ENCODE measurements at regions not wholly inside any gene's neighbourhood (a gene's known extent, or its start where the extent isn't known, plus 50 kb on each side); places are given as distances from the start of the nearest gene placed in this dataset.
A peak's percentile ranks its signal among the peaks of the same experiment; 100 is the strongest.

- no peak for DNase-seq (ENCODE audit: low spot score)
These were observed 53.5 kb upstream of the FAM9B start for GRCh38 chrX:9087271-9088040.

GRCh38 chrX:9088896-9089295, 55.0 kb upstream of the FAM9B start:
- DNase-seq (ENCODE audit: low spot score) = no peak

GRCh38 chrX:9090766-9091165, 56.8 kb upstream of the FAM9B start:
- no peak for DNase-seq (ENCODE audit: low spot score)

GRCh38 chrX:9091258-9091657, 57.3 kb upstream of the FAM9B start:
- DNase-seq (ENCODE audit: low spot score) = no peak

GRCh38 chrX:9102956-9103355, 69.0 kb upstream of the FAM9B start:
- DNase-seq (ENCODE audit: low spot score) = no peak

GRCh38 chrX:9108054-9108453, 74.1 kb upstream of the FAM9B start:
- DNase-seq (ENCODE audit: low spot score) = no peak

- no peak for DNase-seq (ENCODE audit: low spot score)
These were observed 76.9 kb upstream of the FAM9B start for GRCh38 chrX:9110808-9111207.

- no peak for DNase-seq (ENCODE audit: low spot score)
These were observed 80.3 kb upstream of the FAM9B start for GRCh38 chrX:9114245-9114644.

- no peak for DNase-seq (ENCODE audit: low spot score)
These were observed 83.9 kb upstream of the FAM9B start for GRCh38 chrX:9117851-9118250.

- no peak for DNase-seq (ENCODE audit: low spot score)
These were observed 88.8 kb upstream of the FAM9B start for GRCh38 chrX:9122519-9123245.

- no peak for DNase-seq (ENCODE audit: low spot score)
These were observed 94.1 kb upstream of the FAM9B start for GRCh38 chrX:9127986-9128385.

GRCh38 chrX:9130031-9130430, 96.1 kb upstream of the FAM9B start:
- no peak for DNase-seq (ENCODE audit: low spot score)

GRCh38 chrX:9131066-9131465, 97.1 kb upstream of the FAM9B start:
- no peak for DNase-seq (ENCODE audit: low spot score)

GRCh38 chrX:9132036-9132638, 98.2 kb upstream of the FAM9B start:
- DNase-seq (ENCODE audit: low spot score) = no peak

GRCh38 chrX:9133426-9133825, 99.5 kb upstream of the FAM9B start:
- peak; percentile 5 for DNase-seq (ENCODE audit: low spot score)

- DNase-seq (ENCODE audit: low spot score) = no peak
These were observed 100.4 kb upstream of the FAM9B start for GRCh38 chrX:9134366-9134765.

GRCh38 chrX:9135901-9136510, 102.1 kb upstream of the FAM9B start:
- peak; percentile 9 for DNase-seq (ENCODE audit: low spot score)

GRCh38 chrX:9137152-9137551, 103.2 kb upstream of the FAM9B start:
- no peak for DNase-seq (ENCODE audit: low spot score)

GRCh38 chrX:9141496-9141895, 107.6 kb upstream of the FAM9B start:
- DNase-seq (ENCODE audit: low spot score) = no peak

GRCh38 chrX:9144701-9145241, 110.8 kb upstream of the FAM9B start:
- no peak for DNase-seq (ENCODE audit: low spot score)

GRCh38 chrX:9146657-9147056, 112.7 kb upstream of the FAM9B start:
- no peak for DNase-seq (ENCODE audit: low spot score)

GRCh38 chrX:9147086-9147485, 113.2 kb upstream of the FAM9B start:
- no peak for DNase-seq (ENCODE audit: low spot score)

GRCh38 chrX:9147726-9148125, 113.8 kb upstream of the FAM9B start:
- DNase-seq (ENCODE audit: low spot score) = no peak

Measured in hepatic stellate cell (primary cell).